Activated gamma-delta T cell treated with anti-CD3 and anti-CD28 coated beads, Interleukin-2, amount 50 U/mL, for 16 hours (primary cell): ENCODE measurements at regions not wholly inside any gene's neighbourhood (a gene's known extent, or its start where the extent isn't known, plus 50 kb on each side); places are given as distances from the start of the nearest gene placed in this dataset.

Experiments used
- DNase-seq: peaks from one replicate; pipeline ENCODE4 v3.0.0-alpha.2; 2020; ENCODE audit warnings: low read depth

- DNase-seq, result no peak
Observed at GRCh38 chr5:138665261-138665660, 88.0 kb upstream of the CTNNA1 start.

GRCh38 chr5:138664276-138664943 lies 88.8 kb upstream of the CTNNA1 start:
- no peak for DNase-seq

- no peak for DNase-seq
Observed at GRCh38 chr5:138663561-138663960, 88.4 kb upstream of the HSPA9 start.

GRCh38 chr5:138663009-138663408 lies 87.8 kb upstream of the HSPA9 start:
- no peak for DNase-seq

GRCh38 chr5:138662599-138662998 lies 87.4 kb upstream of the HSPA9 start:
- no peak for DNase-seq

GRCh38 chr5:138661991-138662434 lies 86.8 kb upstream of the HSPA9 start:
- no peak for DNase-seq

GRCh38 chr5:138661291-138661960 lies 86.2 kb upstream of the HSPA9 start:
- DNase-seq, result no peak

GRCh38 chr5:138660051-138660572 lies 84.9 kb upstream of the HSPA9 start:
- no peak for DNase-seq

- no peak for DNase-seq
Observed at GRCh38 chr5:138659561-138659960, 84.4 kb upstream of the HSPA9 start.

GRCh38 chr5:138659121-138659520 lies 83.9 kb upstream of the HSPA9 start:
- DNase-seq, result no peak

GRCh38 chr5:138658676-138659075 lies 83.5 kb upstream of the HSPA9 start:
- no peak for DNase-seq

GRCh38 chr5:138657360-138657759 lies 82.2 kb upstream of the HSPA9 start:
- no peak for DNase-seq

GRCh38 chr5:138656916-138657315 lies 81.7 kb upstream of the HSPA9 start:
- no peak for DNase-seq

GRCh38 chr5:138655530-138656190 lies 80.5 kb upstream of the HSPA9 start:
- no peak for DNase-seq

- peak; percentile 60 for DNase-seq
Observed at GRCh38 chr5:138654281-138654867, 79.2 kb upstream of the HSPA9 start.

- DNase-seq, result no peak
Observed at GRCh38 chr5:138653502-138653901, 78.3 kb upstream of the HSPA9 start.

GRCh38 chr5:138651767-138652117 lies 76.5 kb upstream of the HSPA9 start:
- no peak for DNase-seq

- DNase-seq, result no peak
Observed at GRCh38 chr5:138651058-138651766, 76.0 kb upstream of the HSPA9 start.

GRCh38 chr5:138650196-138650595 lies 75.0 kb upstream of the HSPA9 start:
- no peak for DNase-seq

GRCh38 chr5:138649775-138650174 lies 74.6 kb upstream of the HSPA9 start:
- no peak for DNase-seq

GRCh38 chr5:138649316-138649720 lies 74.1 kb upstream of the HSPA9 start:
- no peak for DNase-seq

- no peak for DNase-seq
Observed at GRCh38 chr5:138648841-138649240, 73.6 kb upstream of the HSPA9 start.
